GM18526 (cell line): ENCODE measurements at regions not wholly inside any gene's neighbourhood (a gene's known extent, or its start where the extent isn't known, plus 50 kb on each side); places are given as distances from the start of the nearest gene placed in this dataset.

Experiments used
- POLR2A ChIP-seq: IDR thresholded peaks from 3 replicates; pipeline ENCODE4 v1.6.1; 2011; ENCODE audit not compliant: insufficient read length; ENCODE audit errors: extremely low read depth

- no peak for TF ChIP-seq POLR2A
Observed at GRCh38 chr6:88558981-88559380, 392.8 kb upstream of the CNR1 start.

GRCh38 chr6:88556663-88557062 is 390.5 kb upstream of the CNR1 start:
- no peak for TF ChIP-seq POLR2A

GRCh38 chr6:88548891-88549505 is 382.9 kb upstream of the CNR1 start:
- no peak for TF ChIP-seq POLR2A

- no peak for TF ChIP-seq POLR2A
Observed at GRCh38 chr6:88547768-88548167, 381.6 kb upstream of the CNR1 start.

- TF ChIP-seq POLR2A: no peak
Observed at GRCh38 chr6:88545991-88546390, 379.8 kb upstream of the CNR1 start.

GRCh38 chr6:88544986-88545612 is 379.0 kb upstream of the CNR1 start:
- no peak for TF ChIP-seq POLR2A

GRCh38 chr6:88539295-88539764 is 373.2 kb upstream of the CNR1 start:
- no peak for TF ChIP-seq POLR2A

GRCh38 chr6:88538840-88539239 is 372.7 kb upstream of the CNR1 start:
- no peak for TF ChIP-seq POLR2A

- TF ChIP-seq POLR2A: no peak
Observed at GRCh38 chr6:88538130-88538706, 372.1 kb upstream of the CNR1 start.

- TF ChIP-seq POLR2A: no peak
Observed at GRCh38 chr6:88536071-88536625, 370.0 kb upstream of the CNR1 start.

- no peak for TF ChIP-seq POLR2A
Observed at GRCh38 chr6:88535306-88535705, 369.2 kb upstream of the CNR1 start.

GRCh38 chr6:88532241-88532860 is 366.2 kb upstream of the CNR1 start:
- no peak for TF ChIP-seq POLR2A

GRCh38 chr6:88529726-88530125 is 363.6 kb upstream of the CNR1 start:
- TF ChIP-seq POLR2A: no peak

GRCh38 chr6:88520445-88520844 is 354.3 kb upstream of the CNR1 start:
- no peak for TF ChIP-seq POLR2A

GRCh38 chr6:88520017-88520338 is 353.8 kb upstream of the CNR1 start:
- TF ChIP-seq POLR2A: no peak
